Liver (tissue), 8 donors: ENCODE measurements at regions not wholly inside any gene's neighbourhood (a gene's known extent, or its start where the extent isn't known, plus 50 kb on each side); places are given as distances from the start of the nearest gene placed in this dataset.

Experiments
- DNase-seq: peaks from one replicate; pipeline ENCODE4 v3.0.0-alpha.2; 2017; ENCODE audit warnings: low spot score
- H3K27ac ChIP-seq, 2 donors: one replicate each; pipeline ENCODE4 v1.7.0; 2013; ENCODE audit warnings: inconsistent platforms in 2 of 2, low read length in 2 of 2, control low read depth in 1 of 2, low read depth in 1 of 2, mild to moderate bottlenecking in 1 of 2
- H3K27me3 ChIP-seq, 4 donors: one replicate each; pipeline versions ENCODE4 v1.6.1 to v1.7.0; 2013; ENCODE audit warnings: low read length in 3 of 4, inconsistent platforms in 1 of 4, mild to moderate bottlenecking in 1 of 4, moderate library complexity in 1 of 4; ENCODE audit not compliant: control insufficient read depth in 4 of 4, insufficient read depth in 4 of 4
- H3K36me3 ChIP-seq, 4 donors: one replicate each; pipeline versions ENCODE4 v1.6.1 to v1.7.0; 2013; ENCODE audit warnings: low read length in 3 of 4, mild to moderate bottlenecking in 3 of 4, low read depth in 1 of 4, moderate library complexity in 1 of 4; ENCODE audit not compliant: control insufficient read depth in 4 of 4, insufficient read depth in 3 of 4
- H3K4me1 ChIP-seq, 4 donors: one replicate each; pipeline versions ENCODE4 v1.6.1 to v1.7.0; 2013; ENCODE audit warnings: low read length in 3 of 4, mild to moderate bottlenecking in 3 of 4, moderate library complexity in 1 of 4; ENCODE audit not compliant: control insufficient read depth in 4 of 4, insufficient read depth in 4 of 4
- H3K4me3 ChIP-seq, 3 donors: one replicate each; pipeline versions ENCODE4 v1.6.1 to v1.7.0; 2013; ENCODE audit warnings: low read length in 3 of 3, control low read depth in 1 of 3, low read depth in 1 of 3, mild to moderate bottlenecking in 1 of 3
- H3K9ac ChIP-seq, 2 donors: one replicate each; pipeline ENCODE4 v1.7.0; 2013; ENCODE audit warnings: low read length in 2 of 2, mild to moderate bottlenecking in 2 of 2, moderate library complexity in 2 of 2, control low read depth in 1 of 2, low read depth in 1 of 2
- H3K9me3 ChIP-seq, 4 donors: one replicate each; pipeline versions ENCODE4 v1.6.1 to v1.7.0; 2013; ENCODE audit warnings: low read length in 3 of 4; ENCODE audit not compliant: control insufficient read depth in 4 of 4
- EGR1 ChIP-seq, 2 donors: IDR thresholded peaks; 2 replicates each; pipeline ENCODE4 v1.6.1; 2016 to 2018; ENCODE audit warnings: antibody characterized with exemption in 2 of 2, low read depth in 2 of 2
- FOXA1 ChIP-seq: IDR thresholded peaks from 2 replicates; pipeline ENCODE4 v1.6.1; 2016; ENCODE audit warnings: antibody characterized with exemption
- FOXA2 ChIP-seq: IDR thresholded peaks from 2 replicates; pipeline ENCODE4 v1.6.1; 2016; ENCODE audit warnings: antibody characterized with exemption
- HNF4A ChIP-seq, 2 donors: conservative IDR thresholded peaks; 2 replicates each; pipeline ENCODE4 v1.6.1; 2016; ENCODE audit warnings: antibody characterized with exemption in 2 of 2, mild to moderate bottlenecking in 2 of 2
- NR2F2 ChIP-seq: IDR thresholded peaks from 2 replicates; pipeline ENCODE4 v1.6.1; 2016; ENCODE audit warnings: antibody characterized with exemption
- RAD21 ChIP-seq, 2 donors: IDR thresholded peaks; 2 replicates each; pipeline ENCODE4 v1.6.1; 2016; ENCODE audit warnings: antibody characterized with exemption in 2 of 2, mild to moderate bottlenecking in 2 of 2
- TAF1 ChIP-seq: conservative IDR thresholded peaks from 2 replicates; pipeline ENCODE4 v1.6.1; 2016; ENCODE audit warnings: antibody characterized with exemption, mild to moderate bottlenecking
- YY1 ChIP-seq: IDR thresholded peaks from 2 replicates; pipeline ENCODE4 v1.6.1; 2016; ENCODE audit warnings: antibody characterized with exemption, mild to moderate bottlenecking
- WGBS: extraction: QIAGEN DNeasy Blood & Tissue Kit; methylation state at CpG from one replicate; pipeline ENCODE4 v1.1.7; 2013; 5-methylcytosine and 5-hydroxymethylcytosine counted together
- TF ChIP-seq, protein P1 (sequence below): IDR thresholded peaks from 2 replicates; pipeline ENCODE4 v1.6.1; 2016; ENCODE audit warnings: antibody characterized with exemption
- TF ChIP-seq, protein P2 (sequence below): fragments of 150-350 bp; IDR thresholded peaks from 2 replicates; pipeline ENCODE4 v1.5.1; 2017; ENCODE audit warnings: improper control_type of control experiment, low read depth, low read length; ENCODE audit not compliant: missing input control
- TF ChIP-seq, protein P3 (sequence below): IDR thresholded peaks from 2 replicates; pipeline ENCODE4 v1.6.1; 2016; ENCODE audit warnings: antibody characterized with exemption
- TF ChIP-seq, protein P4 (sequence below): IDR thresholded peaks from 2 replicates; pipeline ENCODE4 v1.6.1; 2016; ENCODE audit warnings: antibody characterized with exemption, mild to moderate bottlenecking
- donor health status: healthy.
- donor health status: healthy.
- donor health status: healthy.
- donor health status: healthy.
- donor health status: healthy.

DNA sequence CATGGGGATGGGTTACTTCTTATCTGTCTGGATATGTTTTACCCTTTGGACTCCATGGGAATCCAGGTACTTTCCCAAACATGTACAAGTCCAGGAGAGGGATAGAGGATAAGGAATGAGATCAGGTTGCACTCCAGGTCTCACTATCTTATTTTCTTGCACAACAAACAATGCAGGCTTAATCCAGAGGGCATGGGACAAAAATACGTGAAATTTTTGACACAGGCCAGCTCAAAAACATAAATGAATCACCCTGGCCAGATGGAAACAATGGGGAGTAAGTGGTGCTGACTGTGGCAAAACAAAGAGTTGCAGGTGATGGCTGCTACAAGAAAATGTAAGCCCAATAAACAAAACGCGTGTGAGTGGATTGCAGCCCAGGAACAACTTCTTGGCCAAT, 69.4 kb upstream of the GAS1 start (continued):
- TF ChIP-seq, protein P1, sequence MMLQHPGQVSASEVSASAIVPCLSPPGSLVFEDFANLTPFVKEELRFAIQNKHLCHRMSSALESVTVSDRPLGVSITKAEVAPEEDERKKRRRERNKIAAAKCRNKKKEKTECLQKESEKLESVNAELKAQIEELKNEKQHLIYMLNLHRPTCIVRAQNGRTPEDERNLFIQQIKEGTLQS = no peak
- TF ChIP-seq NR2F2 (no peak), FOXA2 (no peak), FOXA1 (no peak)
- TF ChIP-seq, protein P2, sequence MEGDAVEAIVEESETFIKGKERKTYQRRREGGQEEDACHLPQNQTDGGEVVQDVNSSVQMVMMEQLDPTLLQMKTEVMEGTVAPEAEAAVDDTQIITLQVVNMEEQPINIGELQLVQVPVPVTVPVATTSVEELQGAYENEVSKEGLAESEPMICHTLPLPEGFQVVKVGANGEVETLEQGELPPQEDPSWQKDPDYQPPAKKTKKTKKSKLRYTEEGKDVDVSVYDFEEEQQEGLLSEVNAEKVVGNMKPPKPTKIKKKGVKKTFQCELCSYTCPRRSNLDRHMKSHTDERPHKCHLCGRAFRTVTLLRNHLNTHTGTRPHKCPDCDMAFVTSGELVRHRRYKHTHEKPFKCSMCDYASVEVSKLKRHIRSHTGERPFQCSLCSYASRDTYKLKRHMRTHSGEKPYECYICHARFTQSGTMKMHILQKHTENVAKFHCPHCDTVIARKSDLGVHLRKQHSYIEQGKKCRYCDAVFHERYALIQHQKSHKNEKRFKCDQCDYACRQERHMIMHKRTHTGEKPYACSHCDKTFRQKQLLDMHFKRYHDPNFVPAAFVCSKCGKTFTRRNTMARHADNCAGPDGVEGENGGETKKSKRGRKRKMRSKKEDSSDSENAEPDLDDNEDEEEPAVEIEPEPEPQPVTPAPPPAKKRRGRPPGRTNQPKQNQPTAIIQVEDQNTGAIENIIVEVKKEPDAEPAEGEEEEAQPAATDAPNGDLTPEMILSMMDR = no peak

DNA sequence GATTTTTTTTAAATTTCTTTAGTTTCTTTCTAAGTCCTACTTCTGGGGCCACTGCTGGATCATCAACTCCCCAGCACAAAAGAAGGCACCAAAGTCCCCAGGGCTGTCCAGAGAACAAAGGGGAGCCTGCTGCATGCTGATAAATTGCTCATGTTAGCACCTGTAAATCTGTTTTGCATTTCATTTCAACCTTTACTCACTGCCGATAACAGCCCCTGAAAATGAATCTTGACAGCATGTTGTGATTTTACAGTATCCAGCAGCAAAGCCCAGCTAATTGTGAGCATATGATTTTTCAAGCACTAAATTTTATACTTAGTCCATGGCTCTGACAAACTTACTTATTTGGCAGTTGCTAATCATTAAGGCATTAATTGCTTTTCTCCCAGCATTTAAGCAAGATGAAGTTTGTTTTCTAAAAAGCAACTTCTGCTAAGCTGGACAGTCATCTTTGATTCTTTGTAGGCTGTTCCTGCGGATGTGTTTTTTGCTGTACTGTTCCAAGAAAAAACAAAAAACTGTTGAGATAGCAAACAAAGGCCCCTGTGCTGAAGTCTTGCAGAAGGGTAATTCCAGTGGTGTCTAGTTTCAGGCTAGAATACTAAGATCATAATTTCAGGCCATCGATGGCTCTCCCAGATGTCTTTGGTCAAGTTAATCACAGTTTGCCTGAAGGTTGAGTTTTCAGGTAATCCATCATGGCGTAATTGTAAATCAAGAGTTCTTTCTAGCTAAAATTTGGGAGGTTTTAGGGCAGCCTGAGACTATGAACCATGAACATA, 73.1 kb upstream of the GAS1 start:
- no peaks in the 10 kb centered on the region for H3K36me3 ChIP-seq
- DNase-seq = no peak
- H3K9me3 ChIP-seq = no peaks in the 10 kb centered on the region
- peaks cover 0 to 3% (median 1%) of the 10 kb centered on the region in 4 donors for H3K27me3 ChIP-seq
- 85% methylated on average over 4 of the region's 4 CpGs for WGBS
- H3K4me1 ChIP-seq = no peaks in the 10 kb centered on the region
- no peak overlapping the region for H3K4me3 ChIP-seq
- TF ChIP-seq, protein P3, sequence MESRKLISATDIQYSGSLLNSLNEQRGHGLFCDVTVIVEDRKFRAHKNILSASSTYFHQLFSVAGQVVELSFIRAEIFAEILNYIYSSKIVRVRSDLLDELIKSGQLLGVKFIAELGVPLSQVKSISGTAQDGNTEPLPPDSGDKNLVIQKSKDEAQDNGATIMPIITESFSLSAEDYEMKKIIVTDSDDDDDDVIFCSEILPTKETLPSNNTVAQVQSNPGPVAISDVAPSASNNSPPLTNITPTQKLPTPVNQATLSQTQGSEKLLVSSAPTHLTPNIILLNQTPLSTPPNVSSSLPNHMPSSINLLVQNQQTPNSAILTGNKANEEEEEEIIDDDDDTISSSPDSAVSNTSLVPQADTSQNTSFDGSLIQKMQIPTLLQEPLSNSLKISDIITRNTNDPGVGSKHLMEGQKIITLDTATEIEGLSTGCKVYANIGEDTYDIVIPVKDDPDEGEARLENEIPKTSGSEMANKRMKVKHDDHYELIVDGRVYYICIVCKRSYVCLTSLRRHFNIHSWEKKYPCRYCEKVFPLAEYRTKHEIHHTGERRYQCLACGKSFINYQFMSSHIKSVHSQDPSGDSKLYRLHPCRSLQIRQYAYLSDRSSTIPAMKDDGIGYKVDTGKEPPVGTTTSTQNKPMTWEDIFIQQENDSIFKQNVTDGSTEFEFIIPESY = no peak
- TF ChIP-seq HNF4A (conservative IDR thresholded peaks at IDR 0.05) (no peak), YY1 (no peak), TAF1 (no peak), FOXA2 (no peak), RAD21 (IDR thresholded peaks at IDR 0.05) (no peak), EGR1 (IDR thresholded peaks at IDR 0.05; ENCODE audit: low read depth in 2 of 2) (no peak), FOXA1 (no peak)
- TF ChIP-seq, protein P4, sequence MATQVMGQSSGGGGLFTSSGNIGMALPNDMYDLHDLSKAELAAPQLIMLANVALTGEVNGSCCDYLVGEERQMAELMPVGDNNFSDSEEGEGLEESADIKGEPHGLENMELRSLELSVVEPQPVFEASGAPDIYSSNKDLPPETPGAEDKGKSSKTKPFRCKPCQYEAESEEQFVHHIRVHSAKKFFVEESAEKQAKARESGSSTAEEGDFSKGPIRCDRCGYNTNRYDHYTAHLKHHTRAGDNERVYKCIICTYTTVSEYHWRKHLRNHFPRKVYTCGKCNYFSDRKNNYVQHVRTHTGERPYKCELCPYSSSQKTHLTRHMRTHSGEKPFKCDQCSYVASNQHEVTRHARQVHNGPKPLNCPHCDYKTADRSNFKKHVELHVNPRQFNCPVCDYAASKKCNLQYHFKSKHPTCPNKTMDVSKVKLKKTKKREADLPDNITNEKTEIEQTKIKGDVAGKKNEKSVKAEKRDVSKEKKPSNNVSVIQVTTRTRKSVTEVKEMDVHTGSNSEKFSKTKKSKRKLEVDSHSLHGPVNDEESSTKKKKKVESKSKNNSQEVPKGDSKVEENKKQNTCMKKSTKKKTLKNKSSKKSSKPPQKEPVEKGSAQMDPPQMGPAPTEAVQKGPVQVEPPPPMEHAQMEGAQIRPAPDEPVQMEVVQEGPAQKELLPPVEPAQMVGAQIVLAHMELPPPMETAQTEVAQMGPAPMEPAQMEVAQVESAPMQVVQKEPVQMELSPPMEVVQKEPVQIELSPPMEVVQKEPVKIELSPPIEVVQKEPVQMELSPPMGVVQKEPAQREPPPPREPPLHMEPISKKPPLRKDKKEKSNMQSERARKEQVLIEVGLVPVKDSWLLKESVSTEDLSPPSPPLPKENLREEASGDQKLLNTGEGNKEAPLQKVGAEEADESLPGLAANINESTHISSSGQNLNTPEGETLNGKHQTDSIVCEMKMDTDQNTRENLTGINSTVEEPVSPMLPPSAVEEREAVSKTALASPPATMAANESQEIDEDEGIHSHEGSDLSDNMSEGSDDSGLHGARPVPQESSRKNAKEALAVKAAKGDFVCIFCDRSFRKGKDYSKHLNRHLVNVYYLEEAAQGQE = no peak
- TF ChIP-seq, protein P2 = no peak
- TF ChIP-seq, protein P1 = no peak
- no peak overlapping the region for H3K27ac ChIP-seq
- no peak overlapping the region for H3K9ac ChIP-seq
